ENCODE measurements at regions not wholly inside any gene's neighbourhood (a gene's known extent, or its start where the extent isn't known, plus 50 kb on each side); places are given as distances from the start of the nearest gene placed in this dataset.

DNA sequence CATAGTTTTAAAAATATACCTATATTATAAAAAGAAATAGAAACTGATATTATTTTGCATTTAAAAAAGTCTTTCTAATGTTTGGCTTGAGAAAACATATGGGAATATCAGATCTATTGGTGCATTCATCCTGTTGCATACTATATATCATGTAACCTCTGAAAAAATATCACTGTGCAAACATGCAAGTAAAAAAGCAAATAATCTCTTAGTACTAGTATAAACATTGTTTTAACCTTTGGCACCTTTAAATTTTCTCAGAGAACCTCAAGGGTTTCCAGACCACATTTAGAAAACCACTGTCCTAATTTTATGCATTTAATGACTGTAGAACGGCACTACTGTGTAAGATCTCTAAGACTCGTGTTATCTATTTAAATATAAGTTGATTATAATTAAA, 416.8 kb downstream of the LRFN5 start:
- no peak overlapping the region for H3K4me3 Mint-ChIP-seq
- no peak overlapping the region for H3K27ac Mint-ChIP-seq (ENCODE audit: unreplicated experiment)
- peaks cover 2% of the 10 kb centered on the region for H3K9me3 Mint-ChIP-seq
- H3K27me3 Mint-ChIP-seq (ENCODE audit: low read depth): no peaks in the 10 kb centered on the region
- no peak for TF ChIP-seq CTCF (conservative IDR thresholded peaks at IDR 0.05)
- DNase-seq (ENCODE audit: low read depth, low spot score): no peak
- H3K4me1 Mint-ChIP-seq: peaks cover 1% of the 10 kb centered on the region
- no peaks in the 10 kb centered on the region for H3K36me3 Mint-ChIP-seq (ENCODE audit: low read depth)

DNA sequence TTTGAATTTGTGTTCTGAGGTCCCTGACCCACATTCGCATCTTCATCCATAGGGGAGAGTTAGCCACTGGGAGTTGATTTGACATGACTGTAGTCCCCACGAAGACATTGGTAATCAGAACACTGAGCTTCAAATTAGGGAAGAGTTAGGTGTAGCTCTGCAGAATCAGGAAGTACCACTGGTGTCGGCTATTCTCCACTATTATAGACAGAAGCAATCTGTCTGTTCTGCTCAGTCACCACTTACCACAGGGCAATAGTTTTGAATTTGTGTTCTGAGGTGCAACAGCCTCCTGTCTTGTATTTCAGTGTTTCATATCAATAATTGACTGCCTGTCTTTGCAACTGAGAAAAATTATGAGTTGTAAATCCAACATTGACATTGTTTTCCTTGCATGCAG, 407.6 kb downstream of the LRFN5 start:
- Mint-ChIP-seq H3K27me3 (ENCODE audit: low read depth) (no peaks in the 10 kb centered on the region), H3K4me3 (no peak overlapping the region), H3K9me3 (no peaks in the 10 kb centered on the region), H3K36me3 (ENCODE audit: low read depth) (no peaks in the 10 kb centered on the region), H3K27ac (ENCODE audit: unreplicated experiment) (no peak overlapping the region), H3K4me1 (no peaks in the 10 kb centered on the region)
- no peak for DNase-seq (ENCODE audit: low read depth, low spot score)
- no peak for TF ChIP-seq CTCF (conservative IDR thresholded peaks at IDR 0.05)

- Mint-ChIP-seq H3K27me3 (ENCODE audit: low read depth) (no peaks in the 10 kb centered on the region), H3K9me3 (no peaks in the 10 kb centered on the region), H3K4me3 (no peak overlapping the region), H3K27ac (ENCODE audit: unreplicated experiment) (no peak overlapping the region), H3K36me3 (ENCODE audit: low read depth) (no peaks in the 10 kb centered on the region), H3K4me1 (no peaks in the 10 kb centered on the region)
- DNase-seq (ENCODE audit: low read depth, low spot score): no peak
- TF ChIP-seq CTCF (conservative IDR thresholded peaks at IDR 0.05): no peak
Measured at GRCh38 chr14:42013559-42013958, 406.9 kb downstream of the LRFN5 start.

DNA sequence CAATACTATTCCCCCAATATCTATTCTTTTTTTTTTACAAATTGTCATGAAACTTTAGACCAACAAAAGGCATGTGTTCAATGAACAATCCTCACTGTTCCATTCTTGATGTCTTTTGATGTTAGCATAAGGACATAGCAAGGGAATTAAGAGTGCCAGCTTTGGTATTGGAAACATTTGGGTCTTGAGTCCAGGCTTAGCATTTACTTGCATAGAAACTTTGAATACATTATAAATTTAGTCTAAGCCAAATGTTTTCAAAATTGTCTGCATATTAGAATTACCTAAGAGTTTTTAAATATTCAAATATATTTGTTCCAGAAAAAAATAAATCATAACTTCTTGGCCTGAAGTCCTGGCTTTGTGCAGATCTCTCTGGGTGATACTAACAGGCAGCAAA, 406.5 kb downstream of the LRFN5 start:
- Mint-ChIP-seq H3K9me3 (no peaks in the 10 kb centered on the region), H3K27ac (ENCODE audit: unreplicated experiment) (no peak overlapping the region), H3K36me3 (ENCODE audit: low read depth) (no peaks in the 10 kb centered on the region), H3K27me3 (ENCODE audit: low read depth) (no peaks in the 10 kb centered on the region), H3K4me3 (no peak overlapping the region), H3K4me1 (no peaks in the 10 kb centered on the region)
- no peak for TF ChIP-seq CTCF (conservative IDR thresholded peaks at IDR 0.05)
- DNase-seq (ENCODE audit: low read depth, low spot score): no peak

DNA sequence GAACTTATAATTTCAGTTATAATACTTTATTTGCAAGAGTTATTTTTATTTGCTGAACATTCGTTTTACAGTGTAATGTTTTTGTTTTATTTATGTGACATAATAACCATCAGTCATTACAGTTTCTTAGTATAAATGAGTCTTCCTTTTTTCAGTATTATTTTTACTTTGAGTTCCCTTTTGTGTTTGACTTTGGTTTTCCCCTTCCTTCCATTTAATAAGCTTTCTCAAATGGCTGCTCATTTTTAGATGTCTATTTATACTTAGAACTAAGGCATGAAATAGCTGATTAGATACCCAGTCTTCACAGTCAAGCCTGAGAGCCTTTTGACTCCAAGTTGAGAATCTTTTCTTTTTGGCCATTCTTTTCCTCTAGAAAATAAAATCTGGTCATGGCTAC, 404.5 kb downstream of the LRFN5 start:
- Mint-ChIP-seq H3K27ac (ENCODE audit: unreplicated experiment) (no peak overlapping the region), H3K9me3 (no peaks in the 10 kb centered on the region), H3K4me1 (no peaks in the 10 kb centered on the region), H3K4me3 (no peak overlapping the region), H3K36me3 (ENCODE audit: low read depth) (no peaks in the 10 kb centered on the region), H3K27me3 (ENCODE audit: low read depth) (no peaks in the 10 kb centered on the region)
- DNase-seq (ENCODE audit: low read depth, low spot score): no peak
- no peak for TF ChIP-seq CTCF (conservative IDR thresholded peaks at IDR 0.05)

GRCh38 chr14:42004321-42004720, 397.6 kb downstream of the LRFN5 start:
- H3K27ac Mint-ChIP-seq (ENCODE audit: unreplicated experiment): no peak overlapping the region
- no peak overlapping the region for H3K4me3 Mint-ChIP-seq

More at GRCh38 chr14:42004321-42004720, 397.6 kb downstream of the LRFN5 start:
- no peaks in the 10 kb centered on the region for H3K4me1 Mint-ChIP-seq
- no peaks in the 10 kb centered on the region for H3K36me3 Mint-ChIP-seq (ENCODE audit: low read depth)
- H3K9me3 Mint-ChIP-seq: no peaks in the 10 kb centered on the region
- no peak for TF ChIP-seq CTCF (conservative IDR thresholded peaks at IDR 0.05)
- H3K27me3 Mint-ChIP-seq (ENCODE audit: low read depth): no peaks in the 10 kb centered on the region
- DNase-seq (ENCODE audit: low read depth, low spot score): no peak

Measured in neural crest cell (in vitro differentiated cells).